ENCODE measurements at regions not wholly inside any gene's neighbourhood (a gene's known extent, or its start where the extent isn't known, plus 50 kb on each side); places are given as distances from the start of the nearest gene placed in this dataset.

DNA sequence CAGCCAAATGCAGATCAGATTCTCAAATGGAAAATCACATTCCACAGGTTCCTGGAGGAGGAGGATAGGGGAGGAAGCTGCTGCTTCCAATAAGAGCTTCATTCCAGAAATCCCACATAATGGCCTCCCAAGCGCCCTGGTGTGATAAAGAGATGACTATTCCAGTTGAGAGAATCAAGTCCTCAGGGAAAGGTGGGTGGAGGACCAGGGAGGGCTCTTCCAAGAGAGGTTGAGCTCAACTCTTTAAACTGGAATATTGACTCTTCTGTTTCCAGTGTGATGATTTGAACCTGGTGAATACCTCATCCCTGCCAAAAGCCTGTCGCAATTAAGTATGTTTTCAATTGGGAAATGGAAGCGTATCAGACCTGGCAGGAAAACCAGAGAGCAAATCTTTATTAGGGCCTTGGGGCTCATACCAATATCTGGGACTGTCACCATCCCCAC, 81.4 kb upstream of the DYNLRB2 start:
- TF ChIP-seq EZH2 (IDR thresholded peaks at IDR 0.05), result no peak
- no peak for TF ChIP-seq POLR2AphosphoS5 (IDR thresholded peaks at IDR 0.05; ENCODE audit: borderline replicate concordance, low read depth, low read length)
